ES-I3 (cell line): ENCODE measurements at regions not wholly inside any gene's neighbourhood (a gene's known extent, or its start where the extent isn't known, plus 50 kb on each side); places are given as distances from the start of the nearest gene placed in this dataset.

ENCODE experiments used
- H3K36me3 ChIP-seq: 2 replicates; pipeline ENCODE4 v1.6.1; 2013; ENCODE audit warnings: mild to moderate bottlenecking, low read length, control low read depth, moderate library complexity; ENCODE audit not compliant: insufficient read depth
- H3K4me1 ChIP-seq: 2 replicates; pipeline ENCODE4 v1.6.1; 2013; ENCODE audit warnings: mild to moderate bottlenecking, control low read depth, low read length; ENCODE audit not compliant: insufficient read depth
- H3K9ac ChIP-seq: 2 replicates; pipeline ENCODE4 v1.6.1; 2013; ENCODE audit warnings: low read depth, mild to moderate bottlenecking, low read length, moderate library complexity
- H3K9me3 ChIP-seq: 2 replicates; pipeline ENCODE4 v1.6.1; 2013; ENCODE audit warnings: mild to moderate bottlenecking, low read length, moderate library complexity; ENCODE audit not compliant: control insufficient read depth, insufficient read depth

DNA sequence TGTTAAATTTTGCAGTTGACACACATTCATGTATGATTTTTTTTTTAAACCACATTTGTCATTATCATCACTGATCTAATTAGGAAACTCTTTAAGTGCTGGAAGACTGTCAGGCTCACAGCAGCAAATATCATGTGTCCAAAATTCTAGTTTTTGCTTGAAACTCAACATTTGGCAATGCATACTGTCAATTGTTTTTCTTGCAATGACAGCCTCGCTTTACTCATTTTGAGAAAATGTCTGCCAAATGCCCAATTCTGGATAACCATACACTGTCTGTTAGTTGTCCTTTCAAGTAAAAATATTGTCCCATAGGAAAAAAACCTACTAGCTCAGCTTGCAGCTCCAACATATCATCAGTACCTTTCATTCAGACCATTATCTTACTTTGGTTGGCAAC, 523.9 kb upstream of the ARGLU1 start:
- Histone ChIP-seq H3K4me1 (no peaks in the 10 kb centered on the region), H3K9me3 (no peaks in the 10 kb centered on the region), H3K36me3 (no peaks in the 10 kb centered on the region), H3K9ac (no peak overlapping the region)

DNA sequence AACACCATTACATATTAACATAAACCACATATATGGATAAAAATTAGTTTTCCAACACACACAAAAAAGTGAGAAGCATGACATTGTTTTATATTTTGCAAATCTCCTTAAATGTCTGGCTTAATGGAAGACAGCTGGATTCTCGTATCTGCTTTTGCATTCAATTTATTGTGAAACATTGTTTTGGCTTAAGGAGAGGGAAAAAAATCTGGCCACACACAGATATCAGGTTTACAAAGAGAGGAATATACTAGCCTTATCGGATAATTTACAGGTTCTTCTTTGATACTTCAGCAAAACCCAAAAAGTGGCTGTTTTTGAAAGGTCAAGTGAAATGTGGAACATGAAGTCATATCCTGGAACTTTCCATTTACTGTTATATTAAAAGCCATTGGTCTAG, 523.5 kb upstream of the ARGLU1 start:
- H3K4me1 ChIP-seq = no peaks in the 10 kb centered on the region
- H3K9ac ChIP-seq = no peak overlapping the region
- no peaks in the 10 kb centered on the region for H3K9me3 ChIP-seq
- H3K36me3 ChIP-seq = no peaks in the 10 kb centered on the region

DNA sequence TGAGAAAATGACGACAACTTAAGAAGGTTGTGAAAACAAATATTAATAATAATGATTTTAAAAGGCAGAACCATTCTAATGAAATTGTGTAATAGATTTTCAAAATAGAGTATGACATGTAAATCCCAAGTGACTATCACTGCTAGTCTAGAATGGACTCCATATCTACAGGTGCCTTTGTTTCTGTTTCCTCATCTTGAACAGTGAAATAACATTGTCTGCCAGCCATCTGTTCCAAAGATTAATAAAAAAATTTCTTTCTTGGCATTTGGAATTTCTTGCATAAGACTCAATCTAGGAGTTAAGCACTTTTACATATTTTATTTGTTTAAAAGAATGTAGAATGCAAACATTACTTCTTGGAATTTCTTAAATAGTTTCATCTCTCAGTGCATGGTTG, 520.1 kb upstream of the ARGLU1 start:
- no peak overlapping the region for H3K9ac ChIP-seq
- no peaks in the 10 kb centered on the region for H3K4me1 ChIP-seq
- no peaks in the 10 kb centered on the region for H3K9me3 ChIP-seq
- no peaks in the 10 kb centered on the region for H3K36me3 ChIP-seq

DNA sequence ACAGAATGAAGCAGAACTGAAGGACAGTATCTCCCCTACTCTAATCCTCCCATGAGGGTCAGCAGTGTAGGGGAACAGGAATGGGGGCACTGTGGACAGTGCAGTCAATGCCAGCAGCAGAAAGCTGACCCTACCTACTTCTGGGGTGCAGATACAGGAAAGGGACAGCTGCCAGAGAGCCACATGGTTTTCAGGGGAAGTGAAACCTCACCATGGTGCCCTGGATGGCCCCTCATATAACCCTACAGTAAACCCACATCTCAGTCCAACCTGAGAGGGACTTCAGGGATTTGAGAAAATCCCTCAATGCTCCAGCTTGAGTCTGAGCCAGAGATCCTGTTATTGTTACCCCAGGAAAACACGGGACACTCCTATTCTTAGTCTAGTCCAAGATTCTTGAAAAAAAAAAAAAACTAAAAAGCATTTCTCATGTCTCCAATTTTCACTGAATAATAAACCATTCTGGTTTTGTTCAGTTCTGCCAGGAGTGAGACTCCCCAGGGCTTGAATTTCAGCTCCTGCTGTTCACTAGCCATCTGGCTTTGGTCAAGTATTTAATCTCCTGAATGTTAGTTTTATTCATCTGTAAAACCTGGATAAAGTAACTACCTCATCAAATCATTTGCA, 511.6 kb upstream of the ARGLU1 start:
- no peak overlapping the region for H3K9ac ChIP-seq
- H3K36me3 ChIP-seq = no peaks in the 10 kb centered on the region
- no peaks in the 10 kb centered on the region for H3K4me1 ChIP-seq
- no peaks in the 10 kb centered on the region for H3K9me3 ChIP-seq

DNA sequence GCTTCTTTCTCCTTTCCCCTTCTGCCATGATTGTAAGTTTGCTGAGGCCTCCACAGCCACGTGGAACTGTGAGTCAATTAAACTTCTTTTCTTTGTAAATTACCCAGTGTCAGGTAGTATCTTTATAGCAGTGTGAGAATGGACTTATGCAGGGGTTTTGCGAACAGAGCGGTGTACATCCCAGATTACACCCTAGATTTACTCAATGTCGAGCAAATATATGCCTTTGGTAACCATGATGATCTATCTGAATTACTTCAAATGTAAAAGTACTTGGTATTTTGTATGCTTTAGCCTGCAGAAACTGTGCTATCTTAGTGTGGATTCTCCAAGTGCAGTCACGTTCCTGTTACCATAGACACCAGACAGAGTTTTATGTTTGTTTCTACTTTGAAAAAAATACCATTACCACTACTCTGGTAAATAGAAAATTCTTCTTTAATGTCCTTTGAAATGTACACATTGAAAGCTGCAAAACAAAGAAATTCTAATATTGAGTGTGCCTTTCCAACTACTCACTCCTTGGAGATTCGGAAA, 510.4 kb upstream of the ARGLU1 start:
- no peaks in the 10 kb centered on the region for H3K4me1 ChIP-seq
- H3K36me3 ChIP-seq = no peaks in the 10 kb centered on the region
- no peaks in the 10 kb centered on the region for H3K9me3 ChIP-seq
- H3K9ac ChIP-seq = no peak overlapping the region

DNA sequence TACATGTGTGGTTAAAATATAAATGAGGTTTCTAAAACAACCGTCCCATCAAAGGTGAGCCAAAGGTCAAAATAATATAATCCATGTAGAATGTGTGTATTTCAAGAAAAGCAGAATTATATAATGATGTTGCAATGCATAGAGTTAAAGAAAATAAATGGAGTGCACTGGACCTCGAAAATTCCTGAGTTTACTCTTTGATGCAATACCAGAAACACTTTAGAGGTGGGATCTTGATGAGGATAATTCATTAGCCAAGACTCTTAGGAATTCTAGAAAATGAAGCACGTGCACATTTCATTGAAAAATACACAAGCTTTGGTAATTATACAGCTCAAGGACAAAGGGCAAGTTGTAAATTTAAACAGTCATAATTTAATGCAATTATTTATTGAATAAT, 508.9 kb upstream of the ARGLU1 start:
- Histone ChIP-seq H3K4me1 (no peaks in the 10 kb centered on the region), H3K36me3 (no peaks in the 10 kb centered on the region), H3K9ac (no peak overlapping the region), H3K9me3 (no peaks in the 10 kb centered on the region)

DNA sequence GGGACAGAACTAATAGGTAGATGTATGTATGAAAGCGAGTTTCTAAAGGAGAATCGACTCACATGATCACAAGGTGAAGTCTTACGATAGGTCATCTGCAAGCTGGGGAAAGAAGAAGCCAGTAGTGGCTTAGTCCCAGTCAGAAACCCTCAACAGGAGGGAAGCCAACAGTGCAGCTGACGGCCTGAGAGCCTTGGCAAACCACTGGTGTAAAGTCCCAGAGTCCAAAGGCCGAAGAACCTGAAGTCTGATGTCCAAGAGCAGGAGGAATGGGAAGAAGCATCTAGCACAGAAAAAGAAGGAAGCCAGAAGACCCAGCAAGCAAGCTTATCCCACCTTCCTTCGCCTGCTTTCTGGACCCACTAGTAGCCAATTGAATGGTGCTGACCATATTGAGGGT, 507.6 kb upstream of the ARGLU1 start:
- H3K9me3 ChIP-seq = no peaks in the 10 kb centered on the region
- no peaks in the 10 kb centered on the region for H3K4me1 ChIP-seq
- no peaks in the 10 kb centered on the region for H3K36me3 ChIP-seq

DNA sequence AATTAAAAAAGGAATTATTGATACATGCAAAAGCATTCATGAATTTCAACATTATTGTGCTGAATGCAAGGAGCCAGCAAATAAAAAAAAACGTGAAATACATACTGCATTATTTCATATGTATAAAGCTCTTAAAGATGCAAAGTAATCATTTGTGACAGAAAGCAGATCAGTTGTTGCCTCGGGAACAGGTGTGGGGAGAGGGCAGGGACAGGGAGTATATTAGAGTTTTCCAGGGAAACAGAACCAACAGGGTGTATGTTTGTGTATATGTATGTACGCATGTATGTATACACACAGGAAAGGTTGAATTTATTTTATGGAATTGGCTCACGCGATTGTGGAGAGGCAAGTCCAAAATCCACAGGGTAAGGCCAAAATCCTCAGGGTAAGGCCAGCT, 502.9 kb upstream of the ARGLU1 start:
- H3K9me3 ChIP-seq = no peaks in the 10 kb centered on the region
- H3K4me1 ChIP-seq = no peaks in the 10 kb centered on the region
- H3K9ac ChIP-seq = no peak overlapping the region
- no peaks in the 10 kb centered on the region for H3K36me3 ChIP-seq

More for the DNA sequence above, 507.6 kb upstream of the ARGLU1 start:
- no peak overlapping the region for H3K9ac ChIP-seq

DNA sequence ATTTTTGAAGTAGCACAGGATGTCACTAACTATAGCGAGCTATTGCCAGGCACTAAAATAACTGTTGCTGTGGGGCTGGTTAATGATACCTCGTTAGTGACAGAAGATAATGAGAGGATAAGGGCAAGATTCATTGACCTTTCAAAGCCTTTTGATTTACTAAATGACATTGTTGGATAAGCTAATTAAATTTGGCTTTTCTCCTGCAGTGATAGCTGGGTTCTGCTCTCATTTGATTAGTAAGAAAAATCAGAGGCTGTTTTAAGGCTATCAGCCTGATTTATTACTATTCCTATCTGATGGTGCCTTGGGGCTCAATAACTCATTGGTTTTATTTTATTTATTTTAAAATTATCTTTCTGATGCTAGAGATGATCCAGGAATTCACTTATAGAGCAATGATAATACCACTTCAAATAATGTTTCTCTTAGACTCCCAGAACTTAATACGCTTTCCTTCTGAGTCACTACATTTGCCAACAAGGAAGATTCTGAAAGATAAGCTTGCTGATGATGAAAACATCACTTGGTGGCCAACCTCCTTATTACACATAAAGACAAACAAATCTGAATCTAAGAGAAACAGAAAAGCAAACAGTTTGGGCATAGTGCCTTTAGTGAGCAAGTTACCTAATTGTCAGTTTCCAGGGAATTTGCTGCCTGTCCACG, 501.3 kb upstream of the ARGLU1 start:
- Histone ChIP-seq H3K36me3 (no peaks in the 10 kb centered on the region), H3K9me3 (no peaks in the 10 kb centered on the region)

DNA sequence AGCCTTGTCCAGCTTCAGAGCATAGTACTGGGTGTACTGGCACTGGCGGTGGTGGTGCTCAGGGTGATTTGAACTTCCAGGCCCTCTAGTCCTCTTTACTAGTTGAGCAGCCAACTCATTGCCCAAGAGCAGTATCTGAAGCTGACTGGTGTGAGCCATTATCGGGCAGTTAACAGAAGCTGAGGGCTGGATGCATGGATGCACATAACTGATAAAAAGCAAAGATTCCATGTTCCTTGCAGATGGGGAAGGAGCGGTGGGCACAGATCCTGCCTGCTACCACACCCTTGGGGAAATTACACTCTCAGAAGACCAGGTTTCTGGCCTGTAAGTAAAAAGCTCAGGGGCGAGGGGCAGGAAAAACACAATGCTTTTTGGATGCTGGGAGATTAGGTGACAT, 499.4 kb upstream of the ARGLU1 start:
- H3K9me3 ChIP-seq = no peaks in the 10 kb centered on the region
- H3K36me3 ChIP-seq = no peaks in the 10 kb centered on the region
- H3K9ac ChIP-seq = no peak overlapping the region
- H3K4me1 ChIP-seq = no peaks in the 10 kb centered on the region

More for the DNA sequence above, 501.3 kb upstream of the ARGLU1 start:
- Histone ChIP-seq H3K9ac (no peak overlapping the region), H3K4me1 (no peaks in the 10 kb centered on the region)

DNA sequence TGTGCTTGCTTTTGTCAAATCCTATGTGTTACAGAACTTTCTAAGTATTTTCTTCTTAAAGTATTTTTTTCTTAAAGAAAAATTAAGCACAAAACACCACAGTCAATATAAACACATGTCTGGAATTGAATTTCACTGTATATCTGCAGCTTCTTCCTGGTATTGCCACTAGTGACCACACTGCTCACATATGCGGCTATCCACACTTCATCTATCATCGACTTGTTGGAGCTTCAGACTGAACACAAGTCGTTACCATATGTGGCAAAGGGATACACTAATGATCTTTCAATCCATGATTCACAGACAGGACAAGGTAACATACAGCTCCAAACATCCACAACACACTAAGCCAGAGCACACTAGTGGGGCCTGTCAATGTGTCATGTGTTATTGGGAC, 498.4 kb upstream of the ARGLU1 start:
- Histone ChIP-seq H3K4me1 (no peaks in the 10 kb centered on the region), H3K36me3 (no peaks in the 10 kb centered on the region), H3K9ac (no peak overlapping the region), H3K9me3 (no peaks in the 10 kb centered on the region)

DNA sequence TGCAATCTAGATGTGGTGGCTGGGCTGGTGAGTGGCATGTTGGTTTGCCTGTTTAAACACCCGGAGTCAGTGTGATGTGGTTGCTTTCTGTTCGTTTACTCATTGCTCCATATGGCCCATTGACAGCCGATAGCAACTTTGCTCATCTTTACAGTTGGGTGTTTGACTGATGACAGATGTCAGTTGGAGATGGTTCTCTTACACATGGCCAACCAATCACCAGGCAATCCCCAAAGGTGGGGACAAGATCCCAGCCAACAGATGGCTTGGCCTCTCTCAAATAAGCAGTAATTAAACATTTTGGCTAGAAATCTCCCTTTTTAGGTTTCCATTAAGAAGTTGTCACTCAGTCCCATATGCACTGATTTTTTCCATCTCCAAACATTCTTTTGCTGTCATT, 497.1 kb upstream of the ARGLU1 start:
- Histone ChIP-seq H3K36me3 (no peaks in the 10 kb centered on the region), H3K9ac (no peak overlapping the region), H3K9me3 (no peaks in the 10 kb centered on the region), H3K4me1 (no peaks in the 10 kb centered on the region)

DNA sequence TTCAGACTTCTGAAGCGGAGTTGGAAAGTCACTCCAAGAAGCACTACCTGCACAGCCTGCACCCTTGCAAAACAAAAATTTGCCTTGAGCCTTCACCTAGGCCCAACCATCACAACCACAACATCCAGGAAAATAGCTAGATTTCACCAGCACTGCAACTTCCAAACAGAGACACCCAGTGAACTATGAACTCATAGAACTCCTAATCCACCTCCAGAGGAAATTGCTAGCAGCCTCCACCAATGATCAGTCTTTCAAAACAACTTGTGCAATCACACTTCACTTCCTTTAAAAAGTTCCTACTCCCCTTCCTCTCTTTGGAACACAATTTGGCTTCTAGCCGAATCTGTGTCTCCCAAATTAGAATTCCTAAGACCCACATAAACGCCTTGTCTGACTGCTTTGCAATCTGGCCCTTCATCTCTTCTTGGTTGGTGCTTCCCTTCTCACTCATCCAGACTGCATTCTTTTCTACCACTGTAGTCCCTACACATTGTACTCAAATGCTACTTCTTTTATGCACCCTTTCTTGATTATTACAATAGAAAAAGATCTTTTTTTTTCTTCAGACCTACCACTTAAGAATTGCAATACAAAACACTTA, 489.2 kb upstream of the ARGLU1 start:
- H3K9ac ChIP-seq = no peak overlapping the region
- H3K4me1 ChIP-seq = no peaks in the 10 kb centered on the region
- no peaks in the 10 kb centered on the region for H3K36me3 ChIP-seq
- no peaks in the 10 kb centered on the region for H3K9me3 ChIP-seq

DNA sequence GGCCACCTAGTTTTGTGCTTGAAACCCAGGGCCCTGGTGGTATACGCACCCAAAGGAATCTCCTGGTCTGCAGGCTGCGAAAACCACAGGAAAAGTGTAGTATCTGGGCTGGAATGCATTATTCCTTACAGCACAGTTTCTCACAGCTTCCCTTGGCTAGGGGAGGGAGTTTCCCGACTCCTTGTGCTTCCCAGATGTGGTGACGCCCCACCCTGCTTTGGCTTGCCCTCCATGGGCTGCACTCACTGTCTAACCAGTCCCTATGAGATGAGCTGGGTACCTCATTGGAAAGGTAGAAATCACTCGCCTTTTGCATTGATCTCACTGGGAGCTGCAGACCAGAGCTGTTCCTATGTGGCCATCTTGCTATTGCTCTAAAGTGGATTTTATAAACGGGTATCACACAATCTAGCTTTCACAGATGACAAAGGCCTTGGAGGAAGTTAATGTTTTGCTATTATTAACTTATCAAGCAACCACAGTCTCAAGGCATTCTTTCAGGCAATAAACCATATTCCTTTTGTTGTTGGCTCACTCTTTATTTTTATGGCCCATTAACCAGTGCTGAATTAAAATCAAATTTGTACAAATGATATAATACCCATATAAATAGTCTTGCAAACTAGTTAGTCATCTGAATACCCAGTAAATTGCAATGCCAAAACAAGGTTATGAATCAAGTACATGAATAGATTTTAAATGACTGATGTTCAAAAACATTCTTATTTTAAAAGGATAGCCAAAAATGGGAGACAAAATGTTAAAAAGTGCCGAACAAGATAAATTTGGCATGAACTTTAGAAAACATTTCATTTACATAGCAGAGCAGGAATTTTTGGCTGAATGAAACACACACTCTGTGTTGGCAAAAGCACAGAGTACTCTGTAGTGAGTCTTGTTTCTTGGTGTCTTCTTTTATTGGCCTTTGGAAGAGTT, 475.4 kb upstream of the ARGLU1 start:
- no peaks in the 10 kb centered on the region for H3K9me3 ChIP-seq
- no peaks in the 10 kb centered on the region for H3K4me1 ChIP-seq
- H3K9ac ChIP-seq = no peak overlapping the region
- no peaks in the 10 kb centered on the region for H3K36me3 ChIP-seq
